Kidney (tissue), 13 donors: ENCODE measurements at regions not wholly inside any gene's neighbourhood (a gene's known extent, or its start where the extent isn't known, plus 50 kb on each side); places are given as distances from the start of the nearest gene placed in this dataset.

ENCODE experiments used
- DNase-seq, 5 donors: peaks; one replicate each; pipeline ENCODE4 v3.0.0-alpha.2; 2013 to 2020
- FAIRE-seq: peaks from 2 replicates; lab custom pipeline; 2012; peaks lifted over from hg19 to GRCh38; lab: Jason Lieb, UNC
- H3K27ac ChIP-seq, 2 donors: one replicate each; pipeline ENCODE4 v1.7.0; 2013; ENCODE audit warnings: low read depth in 2 of 2, low read length in 2 of 2, inconsistent platforms in 1 of 2
- H3K27me3 ChIP-seq: one replicate; pipeline ENCODE4 v1.7.1; 2013; ENCODE audit warnings: low read length, inconsistent platforms; ENCODE audit not compliant: control insufficient read depth, insufficient read depth
- H3K36me3 ChIP-seq, 3 donors: one replicate each; pipeline versions ENCODE4 v1.7.0 to v1.7.1; 2013; ENCODE audit warnings: low read length in 3 of 3, control low read depth in 1 of 3, inconsistent platforms in 1 of 3; ENCODE audit not compliant: insufficient read depth in 3 of 3, control insufficient read depth in 2 of 3
- H3K4me1 ChIP-seq, 3 donors: one replicate each; pipeline versions ENCODE4 v1.7.0 to v1.7.1; 2013; ENCODE audit warnings: low read length in 3 of 3, inconsistent platforms in 1 of 3, low read depth in 1 of 3; ENCODE audit not compliant: control insufficient read depth in 2 of 3, insufficient read depth in 2 of 3
- H3K4me3 ChIP-seq, 3 donors: one replicate each; pipeline versions ENCODE4 v1.7.0 to v1.8.1; 2013; ENCODE audit warnings: low read length in 3 of 3, control low read depth in 1 of 3, inconsistent platforms in 1 of 3
- H3K9ac ChIP-seq, 3 donors: one replicate each; pipeline versions ENCODE4 v1.7.0 to v1.7.1; 2013; ENCODE audit warnings: low read length in 3 of 3, control low read depth in 1 of 3, inconsistent platforms in 1 of 3
- H3K9me3 ChIP-seq, 3 donors: one replicate each; pipeline versions ENCODE4 v1.7.0 to v1.7.1; 2013; ENCODE audit warnings: low read length in 3 of 3, control low read depth in 1 of 3, inconsistent platforms in 1 of 3; ENCODE audit not compliant: control insufficient read depth in 2 of 3, insufficient read depth in 1 of 3
- CTCF ChIP-seq: IDR thresholded peaks from 3 replicates; pipeline ENCODE4 v1.5.1; 2012; ENCODE audit warnings: mild to moderate bottlenecking, moderate library complexity, borderline replicate concordance; ENCODE audit not compliant: insufficient read depth; ENCODE audit errors: extremely low read depth
- intact Hi-C: fragments of 100-400 bp; cut with DNase I; formaldehyde crosslinking; loops from one replicate; pipeline ENCODE4 v1.11.1; 2022
- donor health status: control.
- donor health status: control.
- donor health status: control.
- donor health status: control.
- donor health status: control.
- donor health status: DM: yes; HTN: yes; CAD: no.
- donor health status: Normal renal cell carcinoma (clear cell type).

DNA sequence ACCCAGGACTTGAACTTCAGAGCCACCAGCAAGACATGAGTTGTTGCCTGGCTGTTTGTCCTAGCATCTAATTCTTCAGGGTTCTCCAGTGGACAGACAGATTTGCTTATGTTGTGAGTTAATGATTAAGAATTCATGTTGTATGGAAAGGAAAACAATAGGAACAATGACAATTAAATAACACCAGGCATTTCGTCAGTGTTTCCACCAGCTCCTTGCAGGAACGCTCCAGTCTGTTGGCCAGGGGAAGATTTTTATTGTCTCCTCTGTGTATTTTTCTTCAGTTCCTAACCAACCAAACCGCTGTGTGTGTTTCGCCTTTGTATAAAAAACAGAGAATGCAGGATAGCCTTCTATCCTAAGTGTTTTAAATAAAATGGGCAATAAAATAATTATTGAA lies 64.4 kb upstream of the PTGFR start:
- H3K9ac ChIP-seq = no peak overlapping the region
- no peak overlapping the region for H3K4me3 ChIP-seq
- FAIRE-seq = no peak

GRCh38 chr1:78427506-78427905 lies 63.3 kb upstream of the PTGFR start:
- no peaks in the 10 kb centered on the region for H3K4me1 ChIP-seq
- H3K27me3 ChIP-seq = no peaks in the 10 kb centered on the region
- DNase-seq (no peak), FAIRE-seq (no peak)
- TF ChIP-seq CTCF = no peak
- H3K27ac ChIP-seq = no peak overlapping the region
- no peak overlapping the region for H3K9ac ChIP-seq
- intact Hi-C loops = no loop called here
- H3K9me3 ChIP-seq = no peaks in the 10 kb centered on the region
- no peaks in the 10 kb centered on the region for H3K36me3 ChIP-seq
- H3K4me3 ChIP-seq = no peak overlapping the region

More for the DNA sequence above, 64.4 kb upstream of the PTGFR start:
- DNase-seq = no peak
- no peak overlapping the region for H3K27ac ChIP-seq
- H3K9me3 ChIP-seq = no peaks in the 10 kb centered on the region
- H3K36me3 ChIP-seq = no peaks in the 10 kb centered on the region
- H3K27me3 ChIP-seq = no peaks in the 10 kb centered on the region
- H3K4me1 ChIP-seq = no peaks in the 10 kb centered on the region
- intact Hi-C loops = no loop called here
- no peak for TF ChIP-seq CTCF

GRCh38 chr1:78432016-78432415 lies 58.8 kb upstream of the PTGFR start:
- no peak overlapping the region for H3K4me3 ChIP-seq
- no peaks in the 10 kb centered on the region for H3K36me3 ChIP-seq
- no peaks in the 10 kb centered on the region for H3K9me3 ChIP-seq
- intact Hi-C loops = no loop called here
- no peaks in the 10 kb centered on the region for H3K27me3 ChIP-seq
- no peak for TF ChIP-seq CTCF
- no peaks in the 10 kb centered on the region for H3K4me1 ChIP-seq
- no peak overlapping the region for H3K9ac ChIP-seq
- DNase-seq = no peak
- no peak for FAIRE-seq
- no peak overlapping the region for H3K27ac ChIP-seq

- FAIRE-seq = no peak
- Histone ChIP-seq H3K4me3 (no peak overlapping the region), H3K9me3 (no peaks in the 10 kb centered on the region), H3K27ac (no peak overlapping the region), H3K36me3 (no peaks in the 10 kb centered on the region), H3K4me1 (no peaks in the 10 kb centered on the region), H3K27me3 (no peaks in the 10 kb centered on the region), H3K9ac (no peak overlapping the region)
- DNase-seq = no peak
- intact Hi-C loops = no loop called here
- no peak for TF ChIP-seq CTCF
Measured at GRCh38 chr1:78434351-78434750, 56.4 kb upstream of the PTGFR start.
